GM18520 (cell line): ENCODE measurements at regions not wholly inside any gene's neighbourhood (a gene's known extent, or its start where the extent isn't known, plus 50 kb on each side); places are given as distances from the start of the nearest gene placed in this dataset.

Source experiments
- ATAC-seq: cut with Tn5 transposase; IDR thresholded peaks from one replicate; pipeline ENCODE4 v1.9.1; 2021; ENCODE audit not compliant: unreplicated experiment

- ATAC-seq = no peak
Observed at GRCh38 chr2:35035883-35036282, 1319.7 kb upstream of the CRIM1 start.

GRCh38 chr2:35033748-35034147, 1321.8 kb upstream of the CRIM1 start:
- ATAC-seq = no peak

GRCh38 chr2:35023545-35023944, 1332.0 kb upstream of the CRIM1 start:
- ATAC-seq = no peak

- no peak for ATAC-seq
Observed at GRCh38 chr2:35000453-35000852, 1355.1 kb upstream of the CRIM1 start.

GRCh38 chr2:34998741-34999140, 1356.8 kb upstream of the CRIM1 start:
- no peak for ATAC-seq

GRCh38 chr2:34997779-34998178, 1357.8 kb upstream of the CRIM1 start:
- ATAC-seq = no peak

- no peak for ATAC-seq
Observed at GRCh38 chr2:34995196-34995595, 1360.4 kb upstream of the CRIM1 start.

- ATAC-seq = no peak
Observed at GRCh38 chr2:34991508-34992274, 1363.9 kb upstream of the CRIM1 start.

GRCh38 chr2:34985474-34985873, 1370.1 kb upstream of the CRIM1 start:
- ATAC-seq = no peak

GRCh38 chr2:34980689-34981088, 1374.9 kb upstream of the CRIM1 start:
- no peak for ATAC-seq

GRCh38 chr2:34979148-34979547, 1376.4 kb upstream of the CRIM1 start:
- ATAC-seq = no peak

GRCh38 chr2:34961822-34962221, 1362.7 kb upstream of the FAM98A start:
- ATAC-seq = no peak

- no peak for ATAC-seq
Observed at GRCh38 chr2:34954758-34955157, 1355.7 kb upstream of the FAM98A start.

- no peak for ATAC-seq
Observed at GRCh38 chr2:34950797-34951196, 1351.7 kb upstream of the FAM98A start.

- no peak for ATAC-seq
Observed at GRCh38 chr2:34949316-34949715, 1350.2 kb upstream of the FAM98A start.

- ATAC-seq = no peak
Observed at GRCh38 chr2:34936089-34936488, 1337.0 kb upstream of the FAM98A start.

- peak; percentile 84 for ATAC-seq
Observed at GRCh38 chr2:34912084-34912483, 1313.0 kb upstream of the FAM98A start.

- ATAC-seq = no peak
Observed at GRCh38 chr2:34909992-34910705, 1311.0 kb upstream of the FAM98A start.

- ATAC-seq = no peak
Observed at GRCh38 chr2:34907812-34908211, 1308.7 kb upstream of the FAM98A start.

GRCh38 chr2:34901739-34902138, 1302.6 kb upstream of the FAM98A start:
- no peak for ATAC-seq

- no peak for ATAC-seq
Observed at GRCh38 chr2:34899079-34899478, 1300.0 kb upstream of the FAM98A start.

GRCh38 chr2:34892766-34893165, 1293.7 kb upstream of the FAM98A start:
- no peak for ATAC-seq

- ATAC-seq = no peak
Observed at GRCh38 chr2:34892256-34892655, 1293.2 kb upstream of the FAM98A start.
